Astrocyte (in vitro differentiated cells and primary cell): ENCODE measurements at regions not wholly inside any gene's neighbourhood (a gene's known extent, or its start where the extent isn't known, plus 50 kb on each side); places are given as distances from the start of the nearest gene placed in this dataset.

ENCODE experiments used
- CTCF ChIP-seq: IDR thresholded peaks from 2 replicates; pipeline ENCODE4 v1.5.1; 2011; ENCODE audit warnings: low read depth, mild to moderate bottlenecking, inconsistent platforms, low read length, moderate library complexity; ENCODE audit not compliant: insufficient read depth
- EZH2 ChIP-seq: IDR thresholded peaks from 2 replicates; pipeline ENCODE4 v1.6.1; 2012; ENCODE audit warnings: mild to moderate bottlenecking, low read length, inconsistent platforms; ENCODE audit not compliant: insufficient read depth

- TF ChIP-seq CTCF (no peak), EZH2 (no peak)
These were observed 265.7 kb upstream of the FAM241A start for GRCh38 chr4:111879539-111879938.
